ENCODE measurements at regions not wholly inside any gene's neighbourhood (a gene's known extent, or its start where the extent isn't known, plus 50 kb on each side); places are given as distances from the start of the nearest gene placed in this dataset.

DNA sequence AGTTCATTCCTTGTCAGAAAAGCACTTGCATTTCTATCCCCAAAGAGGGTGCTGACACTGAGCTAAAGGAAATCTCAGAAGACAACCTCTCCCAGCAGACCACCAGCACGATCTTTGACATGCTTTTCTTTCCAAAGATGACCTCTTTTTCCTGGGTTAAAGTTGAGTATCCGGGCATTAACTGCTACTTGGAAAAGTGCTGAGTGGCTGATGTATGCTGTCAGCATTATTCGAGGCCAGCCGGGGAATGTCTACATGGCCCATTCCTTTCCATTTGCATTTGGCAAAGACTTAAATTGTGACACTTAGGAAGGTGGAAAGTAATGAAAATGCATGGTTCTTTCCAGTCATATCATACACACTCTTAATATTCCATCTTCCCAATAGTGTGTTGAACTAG lies 90.6 kb upstream of the SKAP2 start:
- TF ChIP-seq, protein P1, sequence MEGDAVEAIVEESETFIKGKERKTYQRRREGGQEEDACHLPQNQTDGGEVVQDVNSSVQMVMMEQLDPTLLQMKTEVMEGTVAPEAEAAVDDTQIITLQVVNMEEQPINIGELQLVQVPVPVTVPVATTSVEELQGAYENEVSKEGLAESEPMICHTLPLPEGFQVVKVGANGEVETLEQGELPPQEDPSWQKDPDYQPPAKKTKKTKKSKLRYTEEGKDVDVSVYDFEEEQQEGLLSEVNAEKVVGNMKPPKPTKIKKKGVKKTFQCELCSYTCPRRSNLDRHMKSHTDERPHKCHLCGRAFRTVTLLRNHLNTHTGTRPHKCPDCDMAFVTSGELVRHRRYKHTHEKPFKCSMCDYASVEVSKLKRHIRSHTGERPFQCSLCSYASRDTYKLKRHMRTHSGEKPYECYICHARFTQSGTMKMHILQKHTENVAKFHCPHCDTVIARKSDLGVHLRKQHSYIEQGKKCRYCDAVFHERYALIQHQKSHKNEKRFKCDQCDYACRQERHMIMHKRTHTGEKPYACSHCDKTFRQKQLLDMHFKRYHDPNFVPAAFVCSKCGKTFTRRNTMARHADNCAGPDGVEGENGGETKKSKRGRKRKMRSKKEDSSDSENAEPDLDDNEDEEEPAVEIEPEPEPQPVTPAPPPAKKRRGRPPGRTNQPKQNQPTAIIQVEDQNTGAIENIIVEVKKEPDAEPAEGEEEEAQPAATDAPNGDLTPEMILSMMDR (IDR thresholded peaks at IDR 0.05) = no peak
- TF ChIP-seq EZH2 (IDR thresholded peaks at IDR 0.05; ENCODE audit: borderline replicate concordance, insufficient read depth, low read depth, low read length, poor library complexity, severe bottlenecking) = no peak
